Endodermal cell (in vitro differentiated cells): ENCODE measurements at regions not wholly inside any gene's neighbourhood (a gene's known extent, or its start where the extent isn't known, plus 50 kb on each side); places are given as distances from the start of the nearest gene placed in this dataset.

Experiments
- DNase-seq: peaks from one replicate; pipeline ENCODE4 v3.0.0-alpha.2; 2017
- H3K27ac ChIP-seq: 2 replicates; pipeline ENCODE4 v1.5.1; 2013; ENCODE audit warnings: mild to moderate bottlenecking, low read depth, low read length, moderate library complexity
- H3K27me3 ChIP-seq: 2 replicates; pipeline ENCODE4 v1.6.1; 2013; ENCODE audit warnings: mild to moderate bottlenecking, low read length, moderate library complexity; ENCODE audit not compliant: insufficient read depth, control insufficient read depth, poor library complexity, severe bottlenecking
- H3K36me3 ChIP-seq: 2 replicates; pipeline ENCODE4 v1.7.0; 2013; ENCODE audit warnings: mild to moderate bottlenecking, low read length, moderate library complexity; ENCODE audit not compliant: control insufficient read depth, insufficient read depth
- H3K4me1 ChIP-seq: one replicate; pipeline ENCODE4 v1.7.0; 2013; ENCODE audit warnings: low read length; ENCODE audit not compliant: control insufficient read depth, insufficient read depth
- H3K4me3 ChIP-seq: 2 replicates; pipeline ENCODE4 v1.5.1; 2013; ENCODE audit warnings: mild to moderate bottlenecking, low read length, moderate library complexity
- H3K9ac ChIP-seq: 2 replicates; pipeline ENCODE4 v1.6.1; 2013; ENCODE audit warnings: mild to moderate bottlenecking, low read length, moderate library complexity; ENCODE audit not compliant: poor library complexity, severe bottlenecking; ENCODE audit errors: extremely low read depth
- H3K9me3 ChIP-seq: 2 replicates; pipeline ENCODE4 v1.6.1; 2013; ENCODE audit warnings: mild to moderate bottlenecking, low read length, moderate library complexity; ENCODE audit not compliant: control insufficient read depth
- H3K27ac Mint-ChIP-seq: 2 replicates; pipeline ENCODE4 v1.8.0; 2020; ENCODE audit warnings: mixed read lengths
- H3K27me3 Mint-ChIP-seq: 2 replicates; pipeline ENCODE4 v1.8.0; 2021; ENCODE audit warnings: mild to moderate bottlenecking, mixed read lengths; ENCODE audit not compliant: insufficient read depth
- H3K36me3 Mint-ChIP-seq: 2 replicates; pipeline ENCODE4 v1.8.0; 2020; ENCODE audit warnings: low read depth, mixed read lengths
- H3K4me1 Mint-ChIP-seq: 2 replicates; pipeline ENCODE4 v1.8.0; 2020; ENCODE audit warnings: mixed read lengths
- H3K4me3 Mint-ChIP-seq: 2 replicates; pipeline ENCODE4 v1.8.0; 2020; ENCODE audit warnings: mild to moderate bottlenecking, moderate library complexity, mixed read lengths
- H3K9me3 Mint-ChIP-seq: 2 replicates; pipeline ENCODE4 v1.8.0; 2020; ENCODE audit warnings: mild to moderate bottlenecking, mixed read lengths
- WGBS, 2 experiments: methylation state at CpG; one replicate each; pipeline versions ENCODE4 v1.1.5 to v1.1.7; 2013; ENCODE audit warnings: missing lambda C conversion rate in 2 of 2, mixed read lengths in 1 of 2; ENCODE audit not compliant: insufficient coverage in 1 of 2, insufficient read length in 1 of 2; 5-methylcytosine and 5-hydroxymethylcytosine counted together
- TF ChIP-seq, protein P1 (sequence below): fragments of 200-600 bp; sonication (generic); conservative IDR thresholded peaks from 2 replicates; pipeline ENCODE4 v1.5.0; 2021; ENCODE audit warnings: antibody characterized with exemption, mild to moderate bottlenecking

DNA sequence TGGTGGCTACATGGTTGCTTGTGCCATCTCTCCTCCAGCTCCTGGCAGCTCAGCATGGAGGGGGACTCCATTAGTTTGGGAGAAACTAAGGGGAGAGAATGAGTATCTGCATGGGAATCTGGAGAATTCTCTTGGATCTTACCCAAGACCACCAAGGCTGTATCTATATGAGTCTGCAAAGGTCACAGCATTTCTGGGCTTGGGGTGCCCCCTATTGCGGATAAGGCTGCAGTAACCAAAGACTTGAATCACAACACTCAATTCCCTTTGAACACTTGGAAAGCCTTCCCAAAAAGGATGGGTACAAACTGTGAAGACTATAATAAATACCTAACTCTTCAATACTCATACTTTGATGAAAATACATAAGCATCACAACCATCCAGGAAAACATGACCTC is 623.5 kb upstream of the NR3C2 start:
- no peaks in the 10 kb centered on the region for H3K36me3 Mint-ChIP-seq
- no peak overlapping the region for H3K27ac ChIP-seq
- peaks cover 6% of the 10 kb centered on the region for H3K4me1 ChIP-seq
- H3K27me3 ChIP-seq: no peaks in the 10 kb centered on the region
- no peak overlapping the region for H3K27ac Mint-ChIP-seq
- TF ChIP-seq, protein P1, sequence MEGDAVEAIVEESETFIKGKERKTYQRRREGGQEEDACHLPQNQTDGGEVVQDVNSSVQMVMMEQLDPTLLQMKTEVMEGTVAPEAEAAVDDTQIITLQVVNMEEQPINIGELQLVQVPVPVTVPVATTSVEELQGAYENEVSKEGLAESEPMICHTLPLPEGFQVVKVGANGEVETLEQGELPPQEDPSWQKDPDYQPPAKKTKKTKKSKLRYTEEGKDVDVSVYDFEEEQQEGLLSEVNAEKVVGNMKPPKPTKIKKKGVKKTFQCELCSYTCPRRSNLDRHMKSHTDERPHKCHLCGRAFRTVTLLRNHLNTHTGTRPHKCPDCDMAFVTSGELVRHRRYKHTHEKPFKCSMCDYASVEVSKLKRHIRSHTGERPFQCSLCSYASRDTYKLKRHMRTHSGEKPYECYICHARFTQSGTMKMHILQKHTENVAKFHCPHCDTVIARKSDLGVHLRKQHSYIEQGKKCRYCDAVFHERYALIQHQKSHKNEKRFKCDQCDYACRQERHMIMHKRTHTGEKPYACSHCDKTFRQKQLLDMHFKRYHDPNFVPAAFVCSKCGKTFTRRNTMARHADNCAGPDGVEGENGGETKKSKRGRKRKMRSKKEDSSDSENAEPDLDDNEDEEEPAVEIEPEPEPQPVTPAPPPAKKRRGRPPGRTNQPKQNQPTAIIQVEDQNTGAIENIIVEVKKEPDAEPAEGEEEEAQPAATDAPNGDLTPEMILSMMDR: peak; percentile 74
- H3K36me3 ChIP-seq: no peaks in the 10 kb centered on the region
- peaks cover 12% of the 10 kb centered on the region for H3K4me1 Mint-ChIP-seq
- 97 to 100% methylated on average over 1 of the region's 1 CpG for WGBS, 2 experiments
- no peaks in the 10 kb centered on the region for H3K9me3 ChIP-seq
- H3K4me3 ChIP-seq: no peak overlapping the region
- no peaks in the 10 kb centered on the region for H3K9me3 Mint-ChIP-seq
- no peak overlapping the region for H3K4me3 Mint-ChIP-seq
- no peak overlapping the region for H3K9ac ChIP-seq
- DNase-seq: peak; percentile 68
- H3K27me3 Mint-ChIP-seq: no peaks in the 10 kb centered on the region

DNA sequence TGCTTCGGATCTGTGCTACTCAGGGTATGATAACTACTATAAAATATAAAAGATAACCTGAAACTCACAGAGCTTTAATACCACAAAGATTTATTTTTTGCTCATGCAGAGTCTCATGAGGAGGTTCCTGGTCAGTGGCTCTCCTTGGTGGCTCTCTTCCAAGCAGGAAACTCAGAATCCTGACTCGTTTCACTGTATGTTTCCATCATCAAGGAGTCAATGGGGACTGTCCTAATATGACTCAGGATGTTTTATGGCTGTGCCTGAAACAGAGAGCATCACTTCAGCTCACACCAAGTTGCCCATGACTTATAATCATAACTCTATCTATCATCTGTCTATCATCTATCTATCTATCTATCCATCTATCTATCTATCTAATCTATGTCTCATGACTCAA is 620.8 kb upstream of the NR3C2 start:
- Mint-ChIP-seq H3K9me3 (peaks cover 3% of the 10 kb centered on the region), H3K27me3 (no peaks in the 10 kb centered on the region), H3K36me3 (no peaks in the 10 kb centered on the region), H3K4me3 (no peak overlapping the region), H3K4me1 (peaks cover 23% of the 10 kb centered on the region), H3K27ac (no peak overlapping the region)
- DNase-seq: no peak
- no peaks in the 10 kb centered on the region for H3K9me3 ChIP-seq
- H3K4me1 ChIP-seq: peaks cover 6% of the 10 kb centered on the region
- H3K9ac ChIP-seq: no peak overlapping the region
- H3K36me3 ChIP-seq: no peaks in the 10 kb centered on the region
- WGBS, 2 experiments: 80 to 91% methylated on average over 1 of the region's 2 CpGs
- no peak overlapping the region for H3K27ac ChIP-seq
- H3K27me3 ChIP-seq: no peaks in the 10 kb centered on the region
- TF ChIP-seq, protein P1: no peak
- no peak overlapping the region for H3K4me3 ChIP-seq

DNA sequence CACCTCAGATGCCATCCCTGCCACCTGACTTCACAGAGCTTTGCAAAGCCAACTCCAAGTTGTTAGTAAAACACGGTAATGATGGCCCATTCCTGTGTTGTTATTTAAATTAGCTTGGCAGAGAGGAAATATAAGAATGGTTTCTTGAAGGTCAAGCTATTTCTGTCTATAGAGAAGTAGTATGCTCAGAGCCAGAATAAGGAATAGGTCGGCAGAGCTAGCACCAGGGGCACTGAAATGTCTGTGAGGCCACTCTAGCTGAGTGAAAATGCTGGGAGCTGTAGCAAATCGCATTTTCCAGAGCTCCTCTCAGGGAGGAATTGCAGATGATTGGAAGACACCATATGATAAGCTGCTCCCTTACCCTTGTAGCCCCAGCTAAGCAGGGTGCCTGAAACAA is 615.4 kb upstream of the NR3C2 start:
- Histone ChIP-seq H3K9me3 (no peaks in the 10 kb centered on the region), H3K27ac (no peak overlapping the region), H3K36me3 (no peaks in the 10 kb centered on the region), H3K4me1 (peaks cover 6% of the 10 kb centered on the region), H3K9ac (no peak overlapping the region), H3K4me3 (no peak overlapping the region), H3K27me3 (no peaks in the 10 kb centered on the region)
- Mint-ChIP-seq H3K4me1 (peaks cover 22% of the 10 kb centered on the region), H3K9me3 (peaks cover 3% of the 10 kb centered on the region), H3K4me3 (no peak overlapping the region), H3K27me3 (no peaks in the 10 kb centered on the region), H3K36me3 (no peaks in the 10 kb centered on the region), H3K27ac (no peak overlapping the region)
- TF ChIP-seq, protein P1: no peak
- no peak for DNase-seq
- WGBS, 2 experiments: 81 to 90% methylated on average over 2 to 3 of the region's 3 CpGs
